Stimulated activated naive CD8-positive, alpha-beta T cell treated with anti-CD3 and anti-CD28 coated beads, Interleukin-15, amount 100 ng/mL, for 72 hours (primary cell): ENCODE measurements at regions not wholly inside any gene's neighbourhood (a gene's known extent, or its start where the extent isn't known, plus 50 kb on each side); places are given as distances from the start of the nearest gene placed in this dataset.
"Not testable (repeated sequence)": the region's sequence is repeated elsewhere in the genome, so short reads cannot be mapped to it uniquely, and the experiment has no call there.

Experiments
- ATAC-seq: fragments of 150-1000 bp; cut with Tn5 transposase; 2 replicates; pipeline ENCODE4 v1.10.0; 2021; ENCODE audit warnings: mild to moderate bottlenecking, moderate library complexity
- DNase-seq, 2 donors: peaks; one replicate each; pipeline ENCODE4 v3.0.0; 2021 to 2022
- H3K27ac Mint-ChIP-seq, 2 donors: one replicate each; pipeline ENCODE4 v1.8.0; 2022; ENCODE audit warnings: mild to moderate bottlenecking in 2 of 2, mixed read lengths in 2 of 2, moderate library complexity in 2 of 2
- H3K27me3 Mint-ChIP-seq: one replicate; pipeline ENCODE4 v1.8.0; 2022; ENCODE audit warnings: mixed read lengths
- H3K4me1 Mint-ChIP-seq: one replicate; pipeline ENCODE4 v1.8.0; 2022; ENCODE audit warnings: mild to moderate bottlenecking, mixed read lengths
- H3K4me3 Mint-ChIP-seq, 2 donors: one replicate each; pipeline ENCODE4 v1.8.0; 2022; ENCODE audit warnings: mild to moderate bottlenecking in 2 of 2, mixed read lengths in 2 of 2, moderate library complexity in 1 of 2
- H3K9me3 Mint-ChIP-seq, 2 donors: one replicate each; pipeline ENCODE4 v1.8.0; 2022; ENCODE audit warnings: mixed read lengths in 2 of 2

DNA sequence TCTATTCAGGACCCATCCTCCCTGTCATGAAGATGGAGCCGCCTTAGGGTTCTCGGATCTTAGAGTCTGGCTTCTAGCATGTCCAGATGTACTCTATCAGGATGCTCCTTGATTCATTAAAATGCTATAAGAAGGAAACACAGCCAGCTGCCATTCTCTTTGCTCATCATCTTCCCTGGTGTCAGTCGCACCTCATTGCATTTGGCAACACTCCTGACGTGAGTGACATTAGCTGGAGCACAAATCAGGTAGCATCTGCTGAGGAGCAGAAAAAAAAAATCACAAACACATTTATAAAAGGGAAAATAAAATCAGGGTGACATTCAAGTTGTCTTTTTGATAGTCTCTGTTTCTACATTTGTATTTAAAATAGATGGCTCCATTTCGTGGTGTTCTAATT lies 226.1 kb upstream of the NMUR2 start:
- no peaks in the 10 kb centered on the region for H3K4me1 Mint-ChIP-seq
- DNase-seq (no peak), ATAC-seq (no peak)
- no peaks in the 10 kb centered on the region for H3K9me3 Mint-ChIP-seq
- H3K27me3 Mint-ChIP-seq, result no peaks in the 10 kb centered on the region
- H3K4me3 Mint-ChIP-seq, result no peak overlapping the region
- H3K27ac Mint-ChIP-seq, result no peak overlapping the region

DNA sequence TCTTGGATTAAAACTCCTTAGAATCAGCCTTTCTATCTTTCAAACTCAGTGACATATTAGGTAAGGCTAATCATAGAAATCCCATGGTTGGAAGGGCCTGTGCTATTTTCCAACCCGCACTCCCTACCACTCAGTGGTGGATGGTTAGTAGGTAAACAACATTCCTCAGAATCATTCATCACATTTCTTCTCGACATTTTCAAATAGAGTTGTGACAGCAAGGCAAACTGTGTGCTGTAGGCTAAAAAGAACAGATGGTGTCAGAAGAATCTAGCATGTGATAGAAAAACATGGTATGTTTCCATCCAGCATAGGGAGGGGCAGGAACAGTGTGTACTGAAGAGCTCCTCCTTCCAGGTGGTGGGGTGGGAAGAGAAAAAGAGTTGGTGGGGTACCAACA lies 227.3 kb upstream of the NMUR2 start:
- no peak for DNase-seq
- ATAC-seq, result no peak
- Mint-ChIP-seq H3K4me3 (no peak overlapping the region), H3K27me3 (no peaks in the 10 kb centered on the region), H3K4me1 (no peaks in the 10 kb centered on the region), H3K9me3 (peaks cover 0 to under 1% of the 10 kb centered on the region in 2 donors), H3K27ac (no peak overlapping the region)

DNA sequence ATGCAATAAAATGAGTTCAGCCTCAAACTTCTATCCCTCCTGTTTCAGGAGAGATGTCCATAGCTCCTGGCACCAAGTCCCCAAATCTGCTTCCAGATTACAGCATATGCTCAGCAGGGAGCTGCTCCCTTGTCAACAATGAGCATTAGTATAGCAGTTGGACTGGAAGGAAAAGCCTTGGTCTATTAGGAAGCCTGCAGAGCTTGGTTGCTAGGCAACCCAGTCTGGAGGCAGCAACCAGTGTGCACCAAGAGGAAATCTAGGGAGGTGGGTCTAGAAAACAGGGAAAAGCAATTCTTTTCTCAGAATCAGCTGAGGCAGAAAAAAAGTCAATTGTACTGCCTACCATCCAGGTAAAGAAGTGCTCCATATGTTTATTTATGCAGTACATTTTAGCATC lies 229.5 kb upstream of the NMUR2 start:
- ATAC-seq (no peak), DNase-seq (no peak)
- Mint-ChIP-seq H3K27me3 (no peaks in the 10 kb centered on the region), H3K9me3 (peaks cover 0 to 7% of the 10 kb centered on the region in 2 donors), H3K4me1 (no peaks in the 10 kb centered on the region), H3K27ac (no peak overlapping the region), H3K4me3 (no peak overlapping the region)

DNA sequence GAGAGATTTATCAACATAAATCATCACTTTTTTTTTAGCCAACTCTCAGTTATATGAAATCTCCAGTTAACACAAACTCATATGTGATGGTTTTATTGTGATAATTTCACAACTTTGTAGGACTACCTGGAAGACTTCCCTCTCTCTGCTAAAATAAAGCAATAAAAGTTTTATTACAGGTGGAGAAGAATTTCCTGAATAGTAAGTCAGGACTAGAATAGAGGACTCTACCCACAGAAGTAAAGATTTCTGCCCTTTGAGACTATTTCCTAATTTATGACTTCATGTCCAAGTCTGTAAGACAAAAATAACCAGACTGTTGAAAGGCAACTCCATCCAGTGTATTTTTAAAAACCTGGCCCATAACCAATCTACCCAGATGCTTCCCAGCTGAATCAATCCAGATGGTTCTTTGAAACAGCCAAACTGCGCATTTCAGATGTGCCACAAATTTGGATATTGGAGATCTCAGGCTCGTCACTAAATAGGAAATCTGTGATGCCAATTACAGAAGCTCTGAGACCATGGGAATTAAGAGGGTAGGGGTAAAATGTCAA lies 234.0 kb upstream of the NMUR2 start:
- ATAC-seq (no peak), DNase-seq (no peak)
- Mint-ChIP-seq H3K27ac (no peak overlapping the region), H3K27me3 (no peaks in the 10 kb centered on the region), H3K9me3 (peaks cover 4 to 7% of the 10 kb centered on the region in 2 donors), H3K4me1 (no peaks in the 10 kb centered on the region), H3K4me3 (no peak overlapping the region)

DNA sequence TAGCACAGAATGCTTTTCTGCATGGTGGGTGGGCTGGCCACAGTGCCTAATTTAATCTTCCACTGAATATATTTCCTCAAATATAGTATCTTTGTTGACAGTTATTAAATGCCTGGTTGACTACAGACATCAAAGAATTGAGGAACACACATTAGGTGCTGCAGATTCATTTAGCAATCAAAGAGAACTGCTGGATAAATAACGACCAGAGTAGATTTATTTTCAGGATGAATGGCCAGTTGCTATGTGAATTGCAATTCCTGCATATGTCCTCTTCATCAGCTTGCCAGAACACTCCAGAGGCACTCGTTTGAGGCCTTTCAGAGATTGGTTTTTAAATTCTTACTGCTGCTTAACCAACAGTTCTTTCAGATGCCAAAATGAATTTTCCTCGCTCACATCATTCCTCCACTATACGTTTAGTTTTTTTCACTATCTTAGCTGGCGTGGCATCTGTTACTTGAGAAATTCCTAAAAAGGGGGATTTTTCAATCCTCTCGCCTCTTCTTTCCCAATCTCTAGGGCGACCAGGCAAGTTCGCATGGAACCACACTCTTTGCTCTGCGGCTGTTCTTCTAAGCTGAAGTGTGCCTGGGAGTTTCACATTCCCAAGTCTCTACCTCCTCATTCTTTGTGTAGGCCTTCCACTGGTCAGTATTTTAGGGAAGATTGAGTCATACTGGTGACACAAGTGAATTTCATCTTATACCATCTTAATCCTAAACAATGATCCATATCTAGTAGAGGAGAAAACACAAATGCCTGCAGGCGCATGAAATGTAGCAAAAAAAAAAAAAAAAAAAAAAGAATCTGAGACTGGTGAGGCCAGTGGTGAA lies 237.1 kb upstream of the NMUR2 start:
- H3K4me3 Mint-ChIP-seq, result no peak overlapping the region
- peaks cover 4 to 7% of the 10 kb centered on the region in 2 donors for H3K9me3 Mint-ChIP-seq
- H3K27ac Mint-ChIP-seq, result no peak overlapping the region
- H3K4me1 Mint-ChIP-seq, result no peaks in the 10 kb centered on the region
- DNase-seq (no peak), ATAC-seq (no peak)
- H3K27me3 Mint-ChIP-seq, result no peaks in the 10 kb centered on the region

DNA sequence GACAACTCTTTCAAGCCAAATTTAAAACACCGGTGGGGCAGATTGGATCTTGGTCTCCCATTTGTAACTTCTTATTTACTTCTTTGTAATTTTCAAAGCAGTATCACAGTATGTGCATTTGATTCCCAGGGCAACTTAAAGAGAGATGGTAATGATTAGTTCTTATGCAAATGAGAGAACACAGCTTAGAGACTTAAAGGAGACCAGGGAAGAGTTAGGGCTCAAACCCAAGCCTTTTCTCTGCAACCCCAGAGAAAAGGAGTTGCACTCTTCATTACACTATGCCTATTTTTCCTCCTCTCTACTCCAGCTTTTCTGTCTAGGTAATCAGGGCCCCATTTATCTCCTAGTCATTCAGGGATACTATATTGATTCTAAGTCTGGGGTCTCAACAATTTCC lies 237.8 kb upstream of the NMUR2 start:
- H3K27me3 Mint-ChIP-seq, result no peaks in the 10 kb centered on the region
- H3K4me3 Mint-ChIP-seq, result no peak overlapping the region
- no peak for ATAC-seq
- DNase-seq, result no peak
- H3K27ac Mint-ChIP-seq, result no peak overlapping the region
- H3K9me3 Mint-ChIP-seq, result peaks cover 4 to 6% of the 10 kb centered on the region in 2 donors
- no peaks in the 10 kb centered on the region for H3K4me1 Mint-ChIP-seq

DNA sequence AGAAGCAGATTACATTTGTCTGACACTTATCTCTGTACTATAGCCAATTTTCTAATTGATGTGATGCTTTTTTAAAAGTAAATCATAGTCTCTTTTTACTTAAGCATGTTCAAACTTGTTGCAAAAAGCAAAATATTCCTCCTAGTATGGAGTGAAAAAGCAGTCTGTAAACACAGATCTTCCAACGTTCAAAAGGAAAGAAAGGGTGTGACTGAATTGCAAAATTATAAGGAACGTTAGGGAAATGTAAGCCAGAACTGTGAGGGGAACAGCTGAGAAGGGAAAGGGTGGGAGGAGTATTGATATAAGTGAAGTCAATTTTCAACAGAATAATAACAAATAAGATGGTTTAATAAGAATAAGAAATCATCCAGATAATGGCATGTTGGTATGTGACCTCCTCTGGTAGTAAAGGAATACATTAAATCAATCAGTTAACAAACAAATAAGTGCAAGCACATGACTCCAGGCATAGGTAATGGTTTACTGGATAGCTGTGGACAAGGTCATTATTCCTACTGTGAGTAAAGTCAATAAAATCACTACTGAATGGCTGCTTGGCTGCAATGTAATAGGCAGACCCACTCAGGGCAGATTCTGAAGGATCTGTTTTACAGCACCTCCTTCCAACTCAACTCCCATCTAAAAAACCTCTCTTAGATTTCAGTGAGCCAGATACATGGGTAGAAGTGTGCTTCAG lies 239.1 kb upstream of the NMUR2 start:
- no peak overlapping the region for H3K27ac Mint-ChIP-seq
- peaks cover 4 to 11% of the 10 kb centered on the region in 2 donors for H3K9me3 Mint-ChIP-seq
- DNase-seq, result no peak
- no peak overlapping the region for H3K4me3 Mint-ChIP-seq
- no peak for ATAC-seq
- H3K27me3 Mint-ChIP-seq, result no peaks in the 10 kb centered on the region
- no peaks in the 10 kb centered on the region for H3K4me1 Mint-ChIP-seq

DNA sequence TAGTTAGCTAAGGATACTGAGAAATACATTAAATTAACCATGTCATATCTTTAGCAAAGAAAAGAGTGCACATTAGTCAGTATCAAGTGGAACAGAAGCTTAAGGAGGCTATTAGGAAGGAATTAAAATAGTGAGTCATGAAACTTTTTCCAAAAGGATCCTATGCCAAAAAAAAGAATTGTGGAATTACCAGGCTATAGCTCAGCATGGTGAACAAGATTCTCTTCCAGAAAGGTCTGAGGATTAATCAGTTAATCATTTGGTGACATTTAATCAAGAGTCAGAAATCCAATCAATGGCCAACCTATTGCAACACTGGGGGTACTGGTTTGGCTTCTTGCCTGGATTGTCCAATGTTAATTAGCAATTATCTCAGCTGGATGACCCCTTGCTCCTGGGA lies 244.5 kb upstream of the NMUR2 start:
- Mint-ChIP-seq H3K27me3 (no peaks in the 10 kb centered on the region), H3K9me3 (peaks cover 0 to 9% of the 10 kb centered on the region in 2 donors), H3K4me3 (no peak overlapping the region), H3K27ac (no peak overlapping the region), H3K4me1 (no peaks in the 10 kb centered on the region)
- ATAC-seq (no peak), DNase-seq (no peak)

DNA sequence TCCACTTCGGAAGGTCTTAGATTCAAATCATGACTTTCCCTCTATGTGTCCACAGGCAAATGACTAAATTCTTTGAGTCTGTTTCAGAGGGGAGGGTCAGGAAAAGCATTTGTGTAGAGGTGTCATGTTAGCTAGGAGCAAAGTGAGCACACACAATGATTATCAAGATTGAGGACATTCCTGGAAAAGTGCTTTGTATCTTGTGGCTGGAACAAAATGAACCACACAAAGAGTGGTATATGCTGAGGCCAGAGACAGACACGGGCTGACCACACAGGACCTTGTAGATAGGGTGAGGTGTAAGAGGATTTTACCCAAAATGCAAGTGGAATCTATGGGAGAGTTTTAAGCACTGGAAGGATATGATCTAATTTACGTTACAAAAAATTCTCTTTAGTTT lies 245.3 kb upstream of the NMUR2 start:
- H3K4me3 Mint-ChIP-seq, result no peak overlapping the region
- DNase-seq, result no peak
- H3K27ac Mint-ChIP-seq, result no peak overlapping the region
- H3K9me3 Mint-ChIP-seq, result peaks cover 0 to 9% of the 10 kb centered on the region in 2 donors
- no peaks in the 10 kb centered on the region for H3K27me3 Mint-ChIP-seq
- no peak for ATAC-seq
- no peaks in the 10 kb centered on the region for H3K4me1 Mint-ChIP-seq

DNA sequence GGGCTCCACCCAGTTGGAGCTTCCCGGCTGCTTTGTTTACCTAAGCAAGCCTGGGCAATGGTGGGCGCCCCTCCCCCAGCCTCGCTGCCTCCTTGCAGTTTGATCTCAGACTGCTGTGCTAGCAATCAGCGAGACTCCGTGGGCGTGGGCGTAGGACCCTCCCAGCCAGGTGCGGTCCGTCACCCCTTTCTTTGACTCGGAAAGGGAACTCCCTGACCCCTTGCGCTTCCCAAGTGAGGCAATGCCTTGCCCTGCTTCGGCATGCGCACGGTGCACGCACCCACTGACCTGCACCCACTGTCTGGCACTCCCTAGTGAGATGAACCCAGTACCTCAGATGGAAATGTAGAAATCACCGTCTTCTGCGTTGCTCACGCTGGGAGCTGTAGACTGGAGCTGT lies 254.4 kb upstream of the NMUR2 start:
- not testable (repeated sequence) for H3K9me3 Mint-ChIP-seq, H3K27ac Mint-ChIP-seq, H3K4me1 Mint-ChIP-seq, H3K4me3 Mint-ChIP-seq, DNase-seq, ATAC-seq, H3K27me3 Mint-ChIP-seq

DNA sequence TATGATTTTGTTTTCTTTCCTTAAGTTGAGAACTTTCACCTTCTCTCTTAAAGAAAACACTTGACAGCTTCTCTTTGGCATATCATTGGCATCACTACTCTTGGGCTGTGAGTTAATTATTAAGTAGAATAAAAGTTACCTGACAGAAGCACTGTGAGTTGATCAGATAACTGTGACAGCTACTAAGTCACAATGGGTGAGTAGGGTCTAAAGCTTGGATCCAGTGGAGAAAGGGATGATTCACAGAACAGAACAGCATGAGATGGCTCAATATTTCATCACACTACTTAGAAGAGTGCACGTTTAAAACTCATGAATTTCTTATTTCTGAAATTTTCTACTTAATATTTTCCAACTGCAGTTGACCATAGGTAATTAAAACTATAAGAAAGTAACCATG lies 268.5 kb upstream of the NMUR2 start:
- Mint-ChIP-seq H3K27ac (no peak overlapping the region), H3K4me3 (no peak overlapping the region), H3K27me3 (no peaks in the 10 kb centered on the region), H3K4me1 (no peaks in the 10 kb centered on the region), H3K9me3 (peaks cover 0 to 9% of the 10 kb centered on the region in 2 donors)
- no peak for ATAC-seq
- no peak for DNase-seq

DNA sequence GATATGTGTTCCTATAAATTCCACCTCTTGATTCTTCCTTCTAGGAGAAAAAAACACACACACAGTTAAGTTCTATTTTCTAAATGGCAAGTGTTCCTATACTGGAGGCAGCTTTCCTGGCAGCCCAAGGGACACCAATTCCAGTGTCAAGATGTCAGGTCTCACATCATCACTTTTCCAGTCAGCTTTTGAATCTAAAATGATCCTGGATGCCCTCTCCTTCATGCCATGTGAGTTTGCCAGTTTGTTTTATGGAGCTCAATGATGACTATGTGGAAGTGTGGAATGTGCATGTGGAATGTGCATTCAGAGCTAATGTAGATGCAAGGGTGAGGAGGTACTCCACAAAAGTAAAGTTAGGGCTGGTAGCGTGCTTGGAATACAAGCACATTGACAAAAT lies 269.3 kb upstream of the NMUR2 start:
- DNase-seq (no peak), ATAC-seq (no peak)
- Mint-ChIP-seq H3K4me1 (no peaks in the 10 kb centered on the region), H3K27ac (no peak overlapping the region), H3K9me3 (peaks cover 0 to 9% of the 10 kb centered on the region in 2 donors), H3K27me3 (no peaks in the 10 kb centered on the region), H3K4me3 (no peak overlapping the region)

DNA sequence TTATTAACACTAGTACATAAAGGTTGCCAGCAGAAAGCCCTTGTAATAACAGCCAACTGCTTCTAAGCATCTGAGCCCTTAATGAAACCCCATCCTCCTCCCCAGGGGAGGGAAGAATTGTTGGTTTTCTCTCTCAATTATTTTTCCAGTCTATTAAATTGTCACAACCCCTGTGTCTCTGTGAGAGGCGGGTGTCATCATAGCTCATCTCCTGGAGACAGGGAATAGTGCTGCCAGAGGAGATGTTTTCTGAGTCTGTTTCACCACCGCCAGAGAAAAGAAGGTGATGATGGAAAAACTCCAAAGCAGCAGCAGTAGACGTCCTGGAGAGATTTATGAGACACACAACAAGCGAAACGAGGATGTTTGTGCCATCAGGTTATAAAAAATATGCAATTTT lies 271.1 kb upstream of the NMUR2 start:
- Mint-ChIP-seq H3K4me3 (no peak overlapping the region), H3K9me3 (no peaks in the 10 kb centered on the region), H3K4me1 (no peaks in the 10 kb centered on the region), H3K27me3 (no peaks in the 10 kb centered on the region), H3K27ac (no peak overlapping the region)
- no peak for ATAC-seq
- no peak for DNase-seq

DNA sequence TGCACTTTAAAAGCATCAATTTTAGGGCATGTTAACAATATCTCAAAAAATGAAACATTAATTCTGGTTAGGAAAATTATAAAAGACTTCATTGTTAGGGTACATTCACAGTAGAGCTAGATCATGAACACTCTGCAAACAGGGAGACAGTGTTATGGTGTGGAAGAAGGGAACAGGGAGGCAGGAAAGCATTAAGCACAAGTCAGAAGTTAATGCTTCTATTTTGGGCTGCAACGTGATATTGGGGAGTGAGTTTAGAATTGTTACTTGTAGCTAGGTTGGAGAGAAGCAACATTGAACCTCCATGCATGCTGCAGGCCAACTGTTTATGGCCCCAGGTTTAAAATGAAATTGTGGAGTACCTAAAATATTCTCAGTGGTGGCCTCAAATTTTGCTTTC lies 278.1 kb upstream of the NMUR2 start:
- Mint-ChIP-seq H3K27ac (no peak overlapping the region), H3K4me1 (no peaks in the 10 kb centered on the region)

DNA sequence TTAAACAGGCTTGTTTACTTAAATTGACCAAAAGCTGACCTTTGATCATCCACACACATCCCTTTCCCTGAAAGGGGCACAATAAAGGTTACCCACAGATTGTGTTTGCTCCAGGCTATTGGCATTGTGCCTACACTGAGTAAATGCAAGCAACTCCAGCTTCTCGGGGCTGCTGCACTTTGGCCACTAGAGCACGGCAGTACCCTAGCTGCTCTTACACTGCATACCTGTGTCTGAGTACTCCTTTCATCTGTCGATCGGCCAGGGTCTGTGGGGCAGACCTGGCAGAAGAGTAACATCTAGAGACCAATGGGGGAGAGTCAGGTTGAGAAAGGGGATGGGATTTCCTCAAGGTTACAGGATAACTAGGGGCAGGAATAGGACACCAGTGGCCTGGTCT lies 281.9 kb upstream of the NMUR2 start:
- no peak overlapping the region for H3K27ac Mint-ChIP-seq
- H3K4me3 Mint-ChIP-seq, result no peak overlapping the region
- H3K27me3 Mint-ChIP-seq, result no peaks in the 10 kb centered on the region
- no peaks in the 10 kb centered on the region for H3K4me1 Mint-ChIP-seq
- peaks cover 21 to 28% of the 10 kb centered on the region in 2 donors for H3K9me3 Mint-ChIP-seq
- DNase-seq, result no peak
- ATAC-seq, result no peak

More for the DNA sequence above, 278.1 kb upstream of the NMUR2 start:
- Mint-ChIP-seq H3K4me3 (no peak overlapping the region), H3K9me3 (peaks cover 21 to 28% of the 10 kb centered on the region in 2 donors), H3K27me3 (no peaks in the 10 kb centered on the region)
- no peak for ATAC-seq
- DNase-seq, result no peak

DNA sequence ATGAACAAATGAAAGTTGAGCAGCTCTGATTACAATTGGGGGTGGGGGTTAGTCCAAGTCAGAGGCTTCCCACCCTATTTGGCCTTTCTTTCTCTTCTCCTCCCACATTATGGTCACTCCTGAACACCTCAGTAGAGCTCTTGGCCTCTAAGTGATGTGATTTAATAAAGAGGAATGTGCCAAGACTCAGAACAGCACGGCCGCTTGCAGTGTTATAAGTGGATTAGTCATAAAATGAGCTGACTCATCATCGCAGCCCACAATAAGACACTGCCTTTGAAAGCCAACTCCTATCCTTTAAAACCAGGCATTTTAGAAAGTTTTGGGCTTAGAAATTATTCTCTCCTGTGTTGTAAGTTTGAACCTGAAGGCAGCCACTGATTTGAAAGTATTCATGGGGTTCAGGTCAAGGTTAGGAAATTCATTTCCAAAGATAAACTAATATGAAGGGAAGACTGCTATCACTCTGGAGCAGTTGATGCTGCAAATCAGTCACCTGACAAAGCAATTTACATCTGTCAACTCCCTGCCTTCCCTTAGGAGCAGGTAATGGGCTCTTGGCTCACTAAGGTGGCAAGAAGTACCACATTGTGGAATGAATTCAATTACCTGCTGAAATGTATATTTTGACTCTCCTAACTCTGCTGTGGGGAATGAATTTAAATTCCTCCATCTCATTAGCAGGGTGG lies 283.6 kb upstream of the NMUR2 start:
- Mint-ChIP-seq H3K27ac (no peak overlapping the region), H3K4me1 (no peaks in the 10 kb centered on the region), H3K9me3 (peaks cover 21 to 25% of the 10 kb centered on the region in 2 donors), H3K4me3 (no peak overlapping the region), H3K27me3 (no peaks in the 10 kb centered on the region)
- no peak for ATAC-seq
- no peak for DNase-seq
